ENCODE measurements at regions not wholly inside any gene's neighbourhood (a gene's known extent, or its start where the extent isn't known, plus 50 kb on each side); places are given as distances from the start of the nearest gene placed in this dataset.
A peak's percentile ranks its signal among the peaks of the same experiment; 100 is the strongest.

- H3K27me3 ChIP-seq (ENCODE audit: control insufficient read depth in 1 of 2, insufficient read depth in 2 of 2, low read length in 2 of 2), result no peaks in the 10 kb centered on the region
- FAIRE-seq (no peak), ATAC-seq (no peak), DNase-seq (ENCODE audit: low spot score) (no peak)
- intact Hi-C loops (cut with micrococcal nuclease; ENCODE audit: unreplicated experiment), result no loop called here
- H3K27ac ChIP-seq (ENCODE audit: extremely low read length, insufficient read depth, low read length), result no peak overlapping the region
- CTCF ChIA-PET (ENCODE audit: low intra/inter-chr PET ratio, low total read pairs), result no interaction called here
- TF ChIP-seq, protein P1, sequence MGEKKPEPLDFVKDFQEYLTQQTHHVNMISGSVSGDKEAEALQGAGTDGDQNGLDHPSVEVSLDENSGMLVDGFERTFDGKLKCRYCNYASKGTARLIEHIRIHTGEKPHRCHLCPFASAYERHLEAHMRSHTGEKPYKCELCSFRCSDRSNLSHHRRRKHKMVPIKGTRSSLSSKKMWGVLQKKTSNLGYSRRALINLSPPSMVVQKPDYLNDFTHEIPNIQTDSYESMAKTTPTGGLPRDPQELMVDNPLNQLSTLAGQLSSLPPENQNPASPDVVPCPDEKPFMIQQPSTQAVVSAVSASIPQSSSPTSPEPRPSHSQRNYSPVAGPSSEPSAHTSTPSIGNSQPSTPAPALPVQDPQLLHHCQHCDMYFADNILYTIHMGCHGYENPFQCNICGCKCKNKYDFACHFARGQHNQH (CRISPR knock-in tag; IDR thresholded peaks at IDR 0.05), result no peak
- TF ChIP-seq ZEB1 (IDR thresholded peaks at IDR 0.05; ENCODE audit: insufficient replicate concordance, low read depth) (no peak), RAD21 (CRISPR knock-in tag; IDR thresholded peaks at IDR 0.05) (no peak)
- H3K9ac ChIP-seq (ENCODE audit: insufficient read depth, low read depth, low read length), result no peak overlapping the region
- in situ Hi-C loops (cut with HindIII; ENCODE audit: extremely low pct_ligation_motif_present, low pct_unique_long_range_greater_than_20kb), result no loop called here
- H3K4me3 ChIP-seq (replicated peaks in 1 of 3; ENCODE audit: insufficient read depth in 1 of 3, low read depth in 2 of 3, low read length in 3 of 3), result no peak overlapping the region
- no peaks in the 10 kb centered on the region for H3K9me3 ChIP-seq (ENCODE audit: low read length)
- H3K79me2 ChIP-seq (ENCODE audit: insufficient read depth, low read length), result no peaks in the 10 kb centered on the region
- no peak overlapping the region for H3K4me2 ChIP-seq (ENCODE audit: low read depth, low read length)
- peaks cover 30% of the 10 kb centered on the region for H3K4me1 ChIP-seq (ENCODE audit: insufficient read depth, low read length)
- 62% methylated on average over 5 of the region's 5 CpGs for WGBS (ENCODE audit: low lambda C conversion rate)
- no peaks in the 10 kb centered on the region for H3K36me3 ChIP-seq (replicated peaks in 1 of 2; ENCODE audit: control insufficient read depth in 1 of 2, insufficient read depth in 2 of 2, low read length in 2 of 2)
- BruUV-seq (replicated peaks), result no TSS peak
- H2AFZ ChIP-seq (ENCODE audit: low read length), result no peak overlapping the region
- POLR2A ChIA-PET, result no interaction called here
- H4K20me1 ChIP-seq (ENCODE audit: insufficient read depth, low read length), result no peaks in the 10 kb centered on the region; the same call in 1 of the 2 replicates
Measured at GRCh38 chr12:107399046-107399445, 286.6 kb upstream of the PWP1 start.

DNA sequence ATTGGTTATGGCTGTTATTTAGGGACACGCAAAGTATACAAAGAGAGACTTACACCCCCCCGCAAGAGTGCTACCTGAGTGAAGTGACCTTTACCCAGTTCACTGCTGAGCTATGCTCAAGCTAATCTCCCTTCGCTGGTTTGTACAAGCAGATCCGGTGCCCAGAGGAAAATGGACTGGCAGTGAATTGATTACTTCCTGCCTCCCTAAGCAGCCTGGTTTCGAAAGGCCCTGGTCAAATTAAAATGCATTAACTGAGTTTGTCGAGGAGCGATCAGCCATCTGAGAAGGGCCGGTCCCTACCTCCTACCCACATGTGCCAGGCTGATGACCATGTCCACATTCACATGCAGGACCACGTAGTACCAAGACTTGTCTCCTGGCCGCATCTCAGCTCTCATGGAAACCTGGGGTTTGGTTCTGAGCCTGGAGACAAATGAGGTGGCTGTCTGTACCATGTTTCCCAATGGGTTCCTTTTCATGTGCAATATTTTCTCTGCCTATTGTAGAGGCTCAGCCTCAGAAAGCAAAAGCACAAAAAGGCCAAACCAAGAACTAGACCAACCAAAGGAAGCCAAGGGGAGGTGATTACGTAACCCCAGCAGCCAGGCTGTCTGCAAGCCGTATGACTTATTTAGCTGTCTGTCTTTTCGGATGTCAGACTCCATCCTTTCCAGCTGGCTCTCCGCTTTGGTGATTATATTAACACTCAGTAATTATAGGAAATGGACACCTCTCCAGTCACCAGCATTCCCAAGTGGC lies 284.7 kb upstream of the PWP1 start:
- WGBS (ENCODE audit: low lambda C conversion rate), result 67% methylated on average over 11 of the region's 14 CpGs
- Histone ChIP-seq H3K27me3 (ENCODE audit: control insufficient read depth in 1 of 2, insufficient read depth in 2 of 2, low read length in 2 of 2) (no peaks in the 10 kb centered on the region), H3K27ac (ENCODE audit: extremely low read length, insufficient read depth, low read length) (no peak overlapping the region), H3K9me3 (ENCODE audit: low read length) (no peaks in the 10 kb centered on the region), H3K4me1 (ENCODE audit: insufficient read depth, low read length) (peaks cover 25% of the 10 kb centered on the region), H4K20me1 (ENCODE audit: insufficient read depth, low read length) (no peaks in the 10 kb centered on the region; the same call in 1 of the 2 replicates), H3K9ac (ENCODE audit: insufficient read depth, low read depth, low read length) (no peak overlapping the region), H3K4me3 (replicated peaks in 1 of 3; ENCODE audit: insufficient read depth in 1 of 3, low read depth in 2 of 3, low read length in 3 of 3) (no peak overlapping the region), H2AFZ (ENCODE audit: low read length) (no peak overlapping the region), H3K79me2 (ENCODE audit: insufficient read depth, low read length) (no peaks in the 10 kb centered on the region), H3K36me3 (replicated peaks in 1 of 2; ENCODE audit: control insufficient read depth in 1 of 2, insufficient read depth in 2 of 2, low read length in 2 of 2) (no peaks in the 10 kb centered on the region), H3K4me2 (ENCODE audit: low read depth, low read length) (no peak overlapping the region)
- FAIRE-seq (no peak), DNase-seq (ENCODE audit: low spot score) (no peak), ATAC-seq (no peak)
- POLR2A ChIA-PET, result interaction anchor here (1.4 kb wide), 1 partner anchor 52 kb away, joined by 3 read pairs; no protein-coding TSS in a partner anchor
- in situ Hi-C loops (cut with HindIII; ENCODE audit: extremely low pct_ligation_motif_present, low pct_unique_long_range_greater_than_20kb) (loop anchor here (5.0 to 10.0 kb wide), 3 partner anchors 84 to 269 kb away; a partner anchor contains a TSS), intact Hi-C loops (cut with micrococcal nuclease; ENCODE audit: unreplicated experiment) (no loop called here)
- BruUV-seq (replicated peaks), result no TSS peak
- CTCF ChIA-PET (ENCODE audit: low intra/inter-chr PET ratio, low total read pairs), result interaction anchor here (2.2 to 2.9 kb wide), 2 partner anchors 207 to 269 kb away, joined by 8 to 30 read pairs; no protein-coding TSS in a partner anchor
- TF ChIP-seq DR1 (CRISPR knock-in tag; IDR thresholded peaks at IDR 0.05), result no peak
- TF ChIP-seq CEBPB (IDR thresholded peaks at IDR 0.05; ENCODE audit: borderline replicate concordance, low read depth, low read length), result peak; percentile 82
- TF ChIP-seq CEBPG (CRISPR knock-in tag; IDR thresholded peaks at IDR 0.05), result peak; percentile 64
- TF ChIP-seq ETV5 (CRISPR knock-in tag; IDR thresholded peaks at IDR 0.05; ENCODE audit: borderline replicate concordance), result peak; percentile 44; the same call in 1 of the 2 replicates
- no peak for TF ChIP-seq SOX6 (IDR thresholded peaks at IDR 0.05)
- TF ChIP-seq SOX6 (CRISPR knock-in tag; IDR thresholded peaks at IDR 0.05), result 0 out of 2 replicates have a peak, but pooled peaks have one; percentile 10
- TF ChIP-seq GABPA (IDR thresholded peaks at IDR 0.05; ENCODE audit: low read depth, low read length), result no peak
- 0 out of 2 replicates have a peak, but pooled peaks have one; percentile 12 for TF ChIP-seq GABPA (CRISPR knock-in tag; IDR thresholded peaks at IDR 0.05; ENCODE audit: low read depth)
- no peak for TF ChIP-seq SNAPC2 (CRISPR knock-in tag; IDR thresholded peaks at IDR 0.05)
